GM18498 (cell line): ENCODE measurements at regions not wholly inside any gene's neighbourhood (a gene's known extent, or its start where the extent isn't known, plus 50 kb on each side); places are given as distances from the start of the nearest gene placed in this dataset.

Experiments used
- ATAC-seq: cut with Tn5 transposase; IDR thresholded peaks from one replicate; pipeline ENCODE4 v1.9.1; 2021; ENCODE audit warnings: mild to moderate bottlenecking, moderate library complexity; ENCODE audit not compliant: unreplicated experiment

- ATAC-seq = peak; percentile 74
Observed at GRCh38 chr2:161090411-161090810, 69.8 kb upstream of the TANK start.

- no peak for ATAC-seq
Observed at GRCh38 chr2:161095314-161095713, 64.9 kb upstream of the TANK start.

GRCh38 chr2:161096336-161096735 lies 63.9 kb upstream of the TANK start:
- ATAC-seq = no peak

DNA sequence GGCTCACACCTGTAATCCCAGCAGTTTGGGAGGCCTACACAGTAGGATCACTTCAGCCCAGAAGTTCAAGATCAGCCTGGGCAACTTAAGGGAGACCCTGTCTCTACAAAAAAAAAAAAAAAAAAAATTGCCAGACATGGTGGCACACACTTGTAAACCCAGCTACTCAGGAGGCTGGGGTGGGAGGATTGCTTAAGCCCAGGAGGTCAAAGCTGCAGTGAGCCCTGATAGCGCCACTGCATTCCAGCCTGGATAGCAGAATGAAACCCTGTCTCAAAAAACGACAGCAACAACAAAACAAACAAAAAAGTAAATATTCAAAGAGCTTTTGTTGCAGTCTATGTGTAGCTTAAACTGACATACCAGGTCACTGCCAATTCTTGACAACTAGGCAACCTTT lies 63.1 kb upstream of the TANK start:
- ATAC-seq = no peak

DNA sequence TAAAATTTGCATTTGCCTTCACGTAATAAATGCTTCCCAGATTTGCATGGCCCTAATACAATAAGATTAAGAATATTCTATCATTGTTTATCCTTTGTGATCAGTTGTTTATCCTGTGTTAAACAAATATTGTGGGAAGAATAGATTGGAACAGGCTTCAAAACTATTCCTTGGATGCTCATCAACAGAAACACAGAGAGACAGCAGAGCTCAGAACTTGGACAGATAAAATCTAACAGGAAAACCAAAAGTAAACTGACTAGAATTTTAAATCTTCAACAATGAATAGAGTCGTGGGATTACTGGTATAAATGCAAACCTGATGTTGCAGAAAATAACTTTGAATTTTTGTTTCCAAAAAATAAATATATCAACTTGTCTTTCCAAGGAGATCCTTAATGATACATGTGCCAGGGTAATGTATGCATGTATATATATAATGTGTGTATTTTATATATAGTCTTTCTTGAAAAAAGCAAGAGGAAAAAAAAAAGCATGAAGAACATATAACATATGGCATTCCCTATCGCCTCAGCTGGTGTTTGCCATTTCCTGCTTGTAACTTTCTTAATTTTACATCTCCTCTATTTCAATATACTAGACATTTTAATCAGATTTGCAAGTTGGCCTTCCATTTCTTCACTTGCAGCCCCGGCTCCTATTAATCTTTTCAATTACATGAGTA lies 59.9 kb upstream of the TANK start:
- no peak for ATAC-seq

DNA sequence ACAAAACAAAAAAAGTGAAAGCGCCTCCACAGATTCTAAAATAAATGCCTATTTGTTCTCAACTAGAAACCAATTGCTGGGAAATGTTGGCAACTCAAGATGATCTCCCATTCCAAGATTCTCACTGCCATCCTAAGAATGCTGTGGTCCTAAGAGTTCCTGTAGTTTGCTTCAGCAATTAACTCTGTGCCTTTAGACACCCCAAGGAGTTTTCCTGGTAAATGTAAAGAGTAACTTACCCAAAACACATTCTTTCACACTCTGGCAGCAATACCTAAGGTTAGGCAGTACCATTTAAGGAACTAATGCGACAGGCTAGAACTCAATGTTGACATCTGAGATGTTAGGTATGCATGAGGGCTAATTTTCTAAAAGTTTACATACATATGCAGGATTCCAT lies 58.8 kb upstream of the TANK start:
- no peak for ATAC-seq

DNA sequence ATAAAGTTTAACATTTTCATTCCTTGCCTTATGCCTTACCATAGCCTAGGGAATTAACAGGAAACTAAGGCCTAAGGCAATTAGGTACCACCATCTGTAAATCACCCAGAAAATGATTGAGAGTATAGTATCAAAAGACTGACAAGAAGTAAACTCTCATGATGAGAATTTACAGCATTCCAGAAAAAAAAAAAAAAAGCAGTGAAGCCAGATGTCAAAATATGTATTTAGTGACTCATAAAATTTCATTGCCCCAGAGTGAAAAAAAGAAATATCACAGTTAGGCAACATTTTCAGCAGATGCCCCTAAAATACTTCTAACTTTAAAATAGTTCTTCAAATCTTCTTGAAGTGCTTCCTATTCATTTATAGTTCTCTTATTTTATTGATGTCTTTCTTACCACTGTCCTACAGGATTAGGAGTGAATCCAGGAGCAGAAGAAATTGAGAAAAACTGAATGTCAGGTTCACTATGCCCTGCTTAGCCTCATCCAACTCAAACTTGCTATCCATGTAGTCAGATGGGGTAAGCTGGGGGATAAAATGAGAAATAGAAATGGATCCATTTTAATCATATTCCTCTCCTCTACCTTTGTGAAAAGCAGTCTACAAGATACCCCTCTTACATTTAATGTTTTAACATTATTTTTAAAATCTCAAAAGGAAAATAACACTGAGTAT lies 57.3 kb upstream of the TANK start:
- no peak for ATAC-seq

DNA sequence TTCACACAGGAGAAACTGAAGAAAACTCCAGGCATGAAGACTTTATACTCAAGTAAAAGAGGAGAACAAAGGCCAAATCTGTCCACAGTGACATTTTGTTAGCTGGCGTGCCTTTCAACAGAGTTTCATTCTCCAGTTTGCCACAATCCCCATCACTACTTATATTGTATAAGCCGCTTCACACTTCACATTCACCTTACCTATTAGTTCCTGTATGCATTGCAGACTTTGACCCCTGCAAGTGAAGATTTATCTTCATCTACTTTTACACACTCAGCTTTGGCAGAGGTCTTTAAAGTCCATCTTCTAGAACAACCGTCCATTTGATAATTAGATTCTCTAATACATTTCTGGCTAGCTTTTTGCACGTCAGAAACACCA lies 56.8 kb upstream of the TANK start:
- ATAC-seq = no peak

- peak; percentile 91 for ATAC-seq
Observed at GRCh38 chr2:161104054-161104553, 56.1 kb upstream of the TANK start.

GRCh38 chr2:161107265-161107664 lies 53.0 kb upstream of the TANK start:
- no peak for ATAC-seq
